CD4-positive, alpha-beta T cell treated with Interleukin-1 beta for 1 hour (primary cell): ENCODE measurements at regions not wholly inside any gene's neighbourhood (a gene's known extent, or its start where the extent isn't known, plus 50 kb on each side); places are given as distances from the start of the nearest gene placed in this dataset.
"Not testable (repeated sequence)": the region's sequence is repeated elsewhere in the genome, so short reads cannot be mapped to it uniquely, and the experiment has no call there.

Source experiments
- DNase-seq, 2 donors: peaks; one replicate each; pipeline ENCODE4 v3.0.0-alpha.2; 2020 to 2022

- no peak for DNase-seq
These were observed 239.3 kb downstream of the NRIP1 start for GRCh38 chr21:14825514-14825974.

- DNase-seq: no peak
These were observed 240.7 kb downstream of the NRIP1 start for GRCh38 chr21:14824126-14824525.

DNA sequence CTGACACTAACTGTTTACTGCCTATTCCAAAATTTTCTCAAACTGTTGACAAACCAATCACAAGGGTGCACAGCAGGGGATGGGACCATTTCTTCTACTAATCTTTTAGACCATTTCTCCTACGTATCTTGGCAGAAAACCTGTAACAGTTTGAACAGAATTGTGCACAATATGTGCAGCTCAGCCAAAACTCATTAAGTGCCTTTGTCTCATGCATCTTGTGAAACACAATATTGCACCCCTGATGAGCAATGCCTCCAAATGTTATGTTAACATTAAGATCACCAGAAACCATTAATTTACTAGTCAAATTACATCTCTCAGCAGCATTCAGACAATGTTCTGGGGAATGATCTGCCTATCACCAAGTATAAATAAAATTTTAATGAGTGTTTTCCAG lies 247.5 kb downstream of the NRIP1 start:
- DNase-seq: no peak

GRCh38 chr21:14814991-14815390 lies 249.8 kb downstream of the NRIP1 start:
- DNase-seq: no peak

- no peak for DNase-seq
These were observed 250.5 kb downstream of the NRIP1 start for GRCh38 chr21:14814282-14814681.

DNA sequence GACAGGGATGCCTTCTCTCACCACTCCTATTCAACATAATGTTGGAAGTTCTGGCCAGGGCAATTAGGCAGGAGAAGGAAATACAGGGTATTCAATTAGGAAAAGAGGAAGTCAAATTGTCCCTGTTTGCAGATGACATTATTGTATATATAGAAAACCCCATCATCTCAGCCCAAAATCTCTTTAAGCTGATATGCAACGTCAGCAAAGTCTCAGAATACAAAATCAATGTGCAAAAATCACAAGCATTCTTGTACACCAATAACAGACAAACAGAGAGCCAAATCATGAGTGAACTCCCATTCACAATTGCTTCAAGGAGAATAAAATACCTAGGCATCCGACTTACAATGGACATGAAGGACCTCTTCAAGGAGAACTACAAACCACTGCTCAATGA lies 258.1 kb upstream of the SAMSN1 start:
- not testable (repeated sequence) for DNase-seq

GRCh38 chr21:14797543-14797942 lies 251.4 kb upstream of the SAMSN1 start:
- DNase-seq: no peak

GRCh38 chr21:14787312-14787711 lies 241.2 kb upstream of the SAMSN1 start:
- no peak for DNase-seq

- no peak for DNase-seq
These were observed 239.6 kb upstream of the SAMSN1 start for GRCh38 chr21:14785679-14786078.

GRCh38 chr21:14773777-14774345 lies 227.7 kb upstream of the SAMSN1 start:
- DNase-seq: peak; percentile 48 to 59

- no peak for DNase-seq
These were observed 225.5 kb upstream of the SAMSN1 start for GRCh38 chr21:14771593-14771992.

DNA sequence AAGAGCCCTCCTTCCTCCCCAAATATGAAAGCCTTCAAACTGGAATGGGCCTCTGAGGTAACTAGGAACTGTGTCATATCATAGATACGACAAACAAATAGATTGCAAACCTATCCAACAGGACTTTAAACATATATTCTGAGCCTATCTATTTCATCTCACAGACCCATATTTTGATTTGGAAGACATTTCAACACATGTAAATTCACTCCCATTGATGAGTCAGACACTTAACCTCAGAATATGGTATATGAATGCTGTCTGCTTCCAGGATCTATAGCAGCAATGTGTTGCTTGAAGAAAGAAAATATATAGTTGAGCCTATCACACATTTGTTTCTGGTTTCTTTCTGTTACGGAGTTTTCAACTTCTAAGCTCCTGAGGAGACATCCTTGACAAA lies 221.9 kb upstream of the SAMSN1 start:
- DNase-seq: no peak

DNA sequence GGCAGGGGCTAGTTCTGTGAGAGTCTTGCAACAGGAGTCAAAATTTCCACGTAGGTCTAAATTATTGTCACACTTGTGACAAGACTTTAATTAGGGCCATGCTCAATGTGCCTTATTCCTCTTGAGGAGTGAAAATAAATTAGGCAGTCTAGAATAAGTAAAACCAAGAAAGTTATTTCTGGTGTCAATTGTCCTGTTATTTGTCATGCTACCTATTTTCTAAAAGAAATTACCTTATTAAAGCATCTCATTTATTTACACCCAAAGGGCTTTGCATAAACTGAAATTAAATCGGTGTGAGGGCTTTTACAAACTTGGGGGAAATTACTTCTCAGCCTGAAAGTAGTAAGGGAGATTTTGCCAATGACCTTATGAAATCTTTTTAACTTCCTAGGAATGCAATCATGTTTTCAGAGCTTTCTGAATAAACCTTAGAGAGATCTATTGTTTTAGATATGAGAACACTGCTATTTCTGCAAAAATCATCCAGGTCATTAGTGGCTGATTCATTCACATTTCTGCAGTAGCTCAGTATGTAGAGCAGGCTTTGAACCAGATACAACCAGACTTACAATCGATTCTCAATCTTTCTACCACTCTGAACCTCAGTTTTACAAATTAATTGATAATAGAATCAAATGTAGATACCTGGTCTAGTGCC lies 221.2 kb upstream of the SAMSN1 start:
- DNase-seq: no peak

DNA sequence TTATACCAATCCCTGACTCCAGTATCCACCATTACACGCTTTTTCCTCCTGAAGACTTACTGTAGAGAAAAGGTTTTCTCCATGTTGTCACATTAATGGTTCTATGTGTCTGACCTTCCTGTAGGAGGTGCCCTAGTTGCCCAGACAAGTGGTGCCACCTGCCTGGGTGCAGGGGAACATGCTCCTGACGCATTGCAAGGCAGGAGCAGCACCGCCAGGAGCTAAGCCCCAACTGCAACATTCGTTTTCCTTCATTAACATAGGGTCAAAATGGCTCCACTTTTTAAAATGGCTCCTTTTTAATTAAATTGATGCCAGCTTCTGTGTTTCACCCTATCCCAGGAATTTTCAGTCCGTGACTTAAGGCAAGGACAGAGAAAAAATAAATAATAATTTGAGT lies 220.1 kb upstream of the SAMSN1 start:
- DNase-seq: no peak

DNA sequence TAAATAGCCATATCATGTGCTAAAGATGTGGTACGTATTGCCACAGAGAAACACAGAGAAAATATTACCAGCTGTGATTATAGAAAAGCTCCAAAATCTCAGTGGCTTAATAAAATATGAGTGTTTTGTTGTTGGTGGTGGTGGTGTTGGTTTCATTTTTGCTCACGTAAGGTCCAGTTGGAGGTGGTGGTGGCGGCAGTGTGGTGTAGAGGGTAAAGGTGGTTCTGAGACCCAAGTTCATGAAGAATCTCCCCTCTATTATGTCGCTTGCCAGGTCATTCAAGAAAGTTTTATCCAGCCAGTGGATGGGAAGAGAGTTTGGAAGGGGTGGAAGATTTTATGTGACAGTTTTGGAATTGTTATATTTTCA lies 217.6 kb upstream of the SAMSN1 start:
- DNase-seq: no peak

DNA sequence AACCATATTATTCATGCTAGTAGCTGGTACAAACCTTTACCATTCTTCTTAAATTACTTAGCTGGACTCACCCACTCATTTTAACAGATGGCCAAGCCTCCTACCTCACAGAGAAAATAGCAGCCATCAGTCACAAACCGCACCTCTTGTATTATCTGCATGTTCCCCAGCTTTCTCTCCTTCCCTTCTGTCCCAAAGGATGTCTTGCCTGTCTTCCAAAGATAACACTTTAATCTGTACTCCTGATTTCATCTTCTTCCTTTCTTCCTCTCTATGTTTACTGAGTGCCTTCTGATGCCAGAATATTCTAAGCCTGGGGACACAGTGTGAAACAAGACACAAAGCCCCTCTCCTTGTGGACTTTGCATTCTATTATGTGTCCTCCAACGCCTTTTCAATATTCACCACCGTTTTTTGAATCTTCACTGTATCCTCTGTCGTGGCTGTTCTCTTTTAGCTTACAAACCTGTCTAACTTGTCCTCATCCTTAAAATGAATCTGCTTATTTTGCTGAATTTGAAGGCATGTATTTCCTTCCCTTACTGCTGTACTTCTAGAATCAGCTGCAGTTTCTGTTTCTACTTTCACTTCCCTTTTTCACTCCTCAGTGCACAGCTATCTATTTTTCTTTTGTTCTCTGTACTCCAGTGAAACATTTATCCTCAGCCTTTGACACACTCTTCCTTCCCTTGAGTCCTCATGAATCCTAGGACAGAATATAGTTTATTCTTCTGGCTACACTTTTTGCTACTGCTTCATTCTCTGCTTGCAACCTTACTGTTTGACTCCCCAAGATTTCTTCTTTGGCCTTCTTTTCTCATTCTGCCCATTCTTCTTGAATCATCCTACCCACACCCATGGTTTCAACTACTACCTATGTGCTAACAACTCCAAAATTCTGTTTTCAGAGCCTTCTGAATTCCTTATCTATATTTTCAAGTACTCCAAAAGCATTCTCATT lies 216.9 kb upstream of the SAMSN1 start:
- DNase-seq: peak in 1 of 2 donors; percentile 4

GRCh38 chr21:14762327-14762726 lies 216.2 kb upstream of the SAMSN1 start:
- DNase-seq: no peak

DNA sequence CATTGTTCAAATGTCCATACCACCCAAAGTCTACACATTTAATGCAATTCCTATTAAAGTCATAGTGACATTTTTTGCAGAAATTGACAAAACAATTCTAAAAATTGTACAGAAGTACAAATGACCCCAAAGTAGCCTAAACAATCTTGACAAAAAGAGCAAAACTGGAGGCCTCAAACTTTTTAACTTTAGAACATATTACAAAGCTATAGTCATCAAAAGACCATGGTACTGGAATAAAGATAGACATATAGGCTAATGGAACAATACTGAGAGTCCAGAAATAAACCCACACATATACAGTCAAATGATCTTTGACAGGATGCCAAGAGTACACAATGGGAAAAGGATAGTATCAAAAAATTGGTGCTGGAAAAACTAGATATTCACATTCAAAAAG lies 213.2 kb upstream of the SAMSN1 start:
- no peak for DNase-seq

DNA sequence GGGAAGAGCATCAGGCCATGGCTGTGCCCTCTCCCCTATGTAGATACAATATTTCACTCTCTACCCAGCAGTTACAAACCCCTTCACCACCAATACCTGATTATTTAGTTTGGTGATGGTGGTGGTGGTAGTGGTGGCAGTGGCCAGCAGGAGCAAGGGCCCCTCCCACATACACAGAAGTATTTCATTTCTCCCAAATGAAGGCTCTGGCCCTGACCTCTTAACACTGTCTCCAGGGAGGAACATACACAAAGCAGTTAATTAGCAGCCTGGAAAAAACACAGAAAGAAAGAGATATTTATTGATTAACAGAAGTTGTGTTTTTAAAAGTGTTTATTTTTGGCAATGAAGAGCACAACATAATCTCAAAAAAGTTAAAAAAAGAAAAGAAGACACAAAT lies 212.7 kb upstream of the SAMSN1 start:
- DNase-seq: no peak

DNA sequence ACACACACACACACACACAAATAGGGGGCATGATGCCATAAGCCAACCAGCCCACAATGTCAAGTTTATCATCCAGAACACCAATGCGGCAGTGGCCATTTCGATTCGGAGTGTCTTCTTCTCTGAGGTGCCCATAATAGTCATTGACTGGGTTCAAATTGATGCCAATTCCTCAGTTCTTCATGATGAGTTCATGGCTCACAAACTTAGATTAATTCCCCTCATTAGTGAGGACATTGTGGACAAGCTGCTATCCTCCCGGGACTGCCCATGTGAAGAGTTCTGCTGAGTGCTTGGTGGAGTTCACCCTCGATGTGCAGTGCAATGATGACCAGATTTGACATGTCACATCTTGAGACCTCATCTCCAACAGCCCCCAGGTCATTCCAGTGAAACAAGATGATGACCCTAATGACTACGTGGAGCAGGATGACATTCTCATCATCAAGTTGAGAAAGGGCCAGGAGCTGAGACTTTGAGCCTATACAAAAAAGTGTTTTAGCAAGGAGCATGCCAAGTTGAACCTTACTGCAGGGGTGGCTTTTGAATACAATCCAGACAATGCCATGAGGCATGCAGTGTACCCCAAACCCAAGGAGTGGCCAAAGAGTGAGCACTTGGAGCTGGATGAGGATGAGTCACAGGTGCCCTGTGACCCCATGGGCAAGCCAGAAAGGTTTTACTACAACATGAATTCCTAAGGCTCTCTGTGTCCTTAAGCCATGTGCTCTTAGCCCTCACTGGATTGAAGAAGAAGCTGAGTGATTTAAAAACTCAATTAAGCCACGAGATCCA lies 211.6 kb upstream of the SAMSN1 start:
- DNase-seq: no peak

- no peak for DNase-seq
These were observed 209.0 kb upstream of the SAMSN1 start for GRCh38 chr21:14755086-14755485.

DNA sequence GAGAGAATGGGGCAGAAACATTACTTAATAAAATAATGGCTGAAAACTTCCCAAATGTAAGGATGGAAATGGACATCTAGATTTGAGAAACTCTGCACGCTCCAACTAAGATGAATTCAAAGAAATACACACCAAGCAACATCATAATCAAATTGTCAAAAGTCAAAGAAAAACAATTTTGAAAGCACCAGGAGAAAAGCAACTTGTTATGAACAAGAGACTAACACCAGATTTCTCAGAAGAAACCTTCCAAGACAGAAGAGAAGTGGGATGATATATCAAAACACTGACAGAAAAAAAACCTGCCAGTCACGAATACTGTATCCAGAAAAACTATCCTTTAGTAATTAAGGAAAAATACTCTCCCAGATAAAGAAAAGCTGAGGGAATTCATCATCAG lies 208.6 kb upstream of the SAMSN1 start:
- DNase-seq: no peak

GRCh38 chr21:14754259-14754604 lies 208.1 kb upstream of the SAMSN1 start:
- no peak for DNase-seq
